ENCODE measurements at regions not wholly inside any gene's neighbourhood (a gene's known extent, or its start where the extent isn't known, plus 50 kb on each side); places are given as distances from the start of the nearest gene placed in this dataset.
A peak's percentile ranks its signal among the peaks of the same experiment; 100 is the strongest.

DNA sequence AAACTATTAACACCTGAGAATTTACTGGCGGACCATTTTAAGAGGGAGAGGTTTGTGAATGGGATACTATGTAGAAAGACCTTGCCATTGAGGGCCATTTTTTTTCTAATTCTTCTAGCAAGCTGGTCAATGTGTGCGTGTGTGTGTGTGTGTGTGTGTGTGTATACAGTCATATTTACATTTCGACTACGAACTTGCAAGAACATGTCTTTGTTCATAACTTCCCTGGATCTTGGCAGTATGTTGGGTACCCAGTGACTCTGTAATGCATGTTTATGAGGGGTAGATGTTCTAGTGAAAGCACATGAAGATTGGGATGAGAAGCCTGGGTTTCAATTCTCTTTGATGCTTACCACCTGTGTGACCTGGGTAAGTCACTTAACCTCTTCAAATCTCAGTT, 133.6 kb downstream of the UBE2E3 start:
- DNase-seq (ENCODE audit: low read depth in 2 of 2): no peak

GRCh38 chr2:181116261-181116660, 135.9 kb downstream of the UBE2E3 start:
- no peak for DNase-seq (ENCODE audit: low read depth in 2 of 2)

DNA sequence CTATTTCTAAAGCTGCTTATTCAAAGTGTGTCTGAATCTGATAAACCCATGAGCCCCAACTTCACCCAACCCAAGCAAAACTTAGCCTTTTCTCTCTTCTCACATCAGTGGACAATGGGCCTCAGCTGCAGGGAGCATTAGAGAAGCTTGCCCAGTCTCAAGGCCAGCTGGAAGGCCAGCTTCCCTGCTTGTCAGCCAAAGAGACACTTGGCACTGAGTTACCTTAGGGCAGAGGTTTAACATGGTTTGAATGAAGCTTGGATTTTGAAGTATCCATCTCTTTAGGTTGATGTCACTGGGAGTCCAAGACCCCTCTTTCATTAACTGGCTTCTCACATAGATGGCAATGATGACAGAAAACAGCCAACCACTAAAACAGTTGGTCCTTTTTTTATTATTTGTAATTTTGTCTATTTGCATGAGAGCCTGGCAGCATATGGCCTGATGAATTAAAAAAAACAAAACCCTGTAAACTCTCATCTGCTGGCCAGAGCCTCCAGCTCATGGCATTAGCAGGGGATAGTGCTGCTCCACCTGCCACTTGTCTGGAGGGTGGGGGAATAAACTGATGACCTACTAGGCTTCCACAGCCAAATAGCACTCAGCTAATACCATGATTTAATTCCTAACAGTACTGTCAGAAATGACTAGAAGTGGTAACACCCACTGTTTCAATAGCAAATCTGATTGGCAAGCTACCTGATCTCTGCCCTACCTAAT, 137.0 kb downstream of the UBE2E3 start:
- no peak for DNase-seq (ENCODE audit: low read depth in 2 of 2)

DNA sequence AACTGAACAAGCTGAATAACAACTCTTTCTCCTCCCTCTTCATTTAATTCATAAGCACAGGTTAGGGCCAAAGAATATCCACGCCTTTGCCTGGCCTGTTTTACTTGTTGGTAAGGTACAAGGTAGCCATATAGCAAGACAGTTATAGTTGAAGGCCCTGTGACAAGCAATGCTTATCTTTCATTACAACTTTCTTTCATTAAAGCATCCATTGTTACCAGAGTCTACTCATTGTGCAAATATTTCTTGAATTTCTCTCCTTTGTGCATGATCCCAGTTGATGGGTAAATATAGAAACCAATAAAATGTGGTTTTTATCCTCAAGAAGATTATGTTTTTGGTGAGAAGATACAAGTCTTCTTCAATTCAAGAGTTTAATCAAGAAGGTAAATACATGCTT, 140.2 kb downstream of the UBE2E3 start:
- DNase-seq (ENCODE audit: low read depth in 2 of 2): no peak

- DNase-seq (ENCODE audit: low read depth in 2 of 2): no peak
Measured at GRCh38 chr2:181121996-181122395, 141.6 kb downstream of the UBE2E3 start.

GRCh38 chr2:181122601-181123000, 142.2 kb downstream of the UBE2E3 start:
- no peak for DNase-seq (ENCODE audit: low read depth in 2 of 2)

DNA sequence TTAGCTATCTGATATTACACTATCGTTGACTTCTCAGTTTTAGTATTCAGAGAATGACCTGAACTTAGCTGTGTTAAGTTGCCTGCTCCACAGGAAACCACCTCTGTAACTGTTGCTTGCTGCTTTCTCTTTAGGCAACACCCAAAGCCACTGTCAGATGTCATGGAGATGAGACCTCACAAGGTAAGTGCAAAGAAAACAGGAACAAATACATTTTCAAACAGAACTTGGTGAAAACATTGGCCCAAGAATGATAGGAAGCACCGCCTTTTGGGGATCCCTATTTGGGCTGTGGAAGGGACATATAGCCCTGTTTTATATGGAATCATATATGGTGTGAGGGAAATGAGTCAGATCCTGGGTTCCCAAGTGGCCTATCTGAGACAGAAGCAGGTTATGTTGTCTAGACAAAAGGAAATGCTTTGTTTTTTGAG, 143.4 kb downstream of the UBE2E3 start:
- DNase-seq (ENCODE audit: low read depth in 2 of 2): peak in 1 of 2 donors; percentile 14

DNA sequence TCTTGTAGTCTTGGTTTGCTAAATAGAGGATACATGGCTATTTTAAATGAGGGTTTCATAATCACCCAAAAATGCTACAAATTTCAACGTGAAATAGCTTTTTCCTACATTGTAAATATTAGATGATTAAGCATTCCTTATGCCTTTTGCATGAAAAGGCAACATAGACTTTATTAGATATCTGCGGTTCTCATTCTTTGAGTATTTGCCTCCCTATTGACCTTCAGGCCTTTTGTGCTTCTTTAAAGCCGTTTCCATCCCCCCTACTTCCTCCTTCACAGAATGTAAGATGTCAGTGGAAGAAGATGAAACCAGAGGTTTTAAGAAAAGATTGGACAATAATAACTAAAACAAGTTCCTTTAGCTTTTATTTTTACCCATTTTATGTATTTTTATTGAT, 144.1 kb downstream of the UBE2E3 start:
- no peak for DNase-seq (ENCODE audit: low read depth in 2 of 2)

GRCh38 chr2:181125359-181125758, 145.0 kb downstream of the UBE2E3 start:
- DNase-seq (ENCODE audit: low read depth in 2 of 2): no peak

DNA sequence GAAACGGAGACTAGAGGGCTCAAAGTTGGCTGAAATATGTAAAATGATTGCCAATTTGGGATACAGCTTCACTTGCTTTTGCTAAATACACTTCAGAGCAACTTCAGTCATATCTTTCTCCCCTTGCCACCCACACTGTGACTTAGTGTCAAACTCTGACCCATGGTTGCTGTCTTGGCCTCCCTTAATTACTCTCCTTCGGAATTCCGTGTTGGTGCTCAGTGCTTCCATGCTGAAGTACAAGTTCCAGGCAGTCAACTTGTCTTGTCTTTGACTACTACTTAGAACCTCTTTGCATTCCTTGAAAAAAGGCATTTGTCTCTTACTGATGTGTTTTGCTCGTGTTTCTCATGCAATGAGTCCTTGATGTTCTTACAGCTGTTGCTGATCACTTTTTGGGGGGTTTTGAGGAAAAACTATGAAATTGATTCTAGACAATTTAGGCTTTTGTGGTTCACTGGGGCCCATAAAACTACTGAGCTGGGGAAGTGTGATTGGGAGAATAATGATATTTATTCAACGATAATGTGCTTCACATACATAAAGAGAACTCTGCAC, 146.0 kb downstream of the UBE2E3 start:
- no peak for DNase-seq (ENCODE audit: low read depth in 2 of 2)

GRCh38 chr2:181128199-181128598, 147.8 kb downstream of the UBE2E3 start:
- DNase-seq (ENCODE audit: low read depth in 2 of 2): no peak

DNA sequence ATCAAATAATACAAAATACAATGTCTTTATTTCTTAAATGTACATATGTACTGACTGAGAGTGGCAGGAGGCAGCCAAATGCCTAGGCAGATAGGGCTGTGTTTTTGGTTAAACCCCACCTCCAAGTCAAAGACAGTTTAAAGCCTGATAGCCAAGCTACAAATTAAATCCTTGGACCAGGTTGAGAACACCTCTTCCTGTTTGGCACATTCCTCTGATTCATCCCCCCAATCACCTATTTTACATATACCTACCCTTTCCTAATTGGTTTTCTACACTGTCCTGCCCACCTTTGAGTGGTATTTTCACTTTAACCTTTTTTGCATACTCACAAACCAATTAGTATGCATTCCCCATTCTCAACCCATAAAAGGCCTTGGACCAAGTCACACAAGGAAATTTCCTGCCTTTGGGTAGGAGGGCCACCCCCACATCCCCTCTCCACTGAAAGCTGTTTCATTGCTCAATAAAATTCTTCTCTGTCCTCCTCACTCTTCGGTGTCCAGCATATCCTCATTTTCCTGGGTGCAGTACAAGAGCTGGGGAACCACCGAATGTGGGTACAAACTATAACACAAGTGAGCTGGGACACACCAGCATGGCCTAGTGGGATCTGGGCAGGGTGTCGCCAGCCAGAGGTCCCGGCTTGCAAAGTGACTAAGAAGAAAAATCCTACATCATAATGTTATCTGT, 149.1 kb downstream of the UBE2E3 start:
- no peak for DNase-seq (ENCODE audit: low read depth in 2 of 2)

GRCh38 chr2:181130686-181131085, 150.3 kb downstream of the UBE2E3 start:
- DNase-seq (ENCODE audit: low read depth in 2 of 2): no peak

GRCh38 chr2:181131584-181131983, 151.2 kb downstream of the UBE2E3 start:
- DNase-seq (ENCODE audit: low read depth in 2 of 2): no peak

GRCh38 chr2:181138816-181139215, 158.4 kb downstream of the UBE2E3 start:
- DNase-seq (ENCODE audit: low read depth in 2 of 2): no peak

- no peak for DNase-seq (ENCODE audit: low read depth in 2 of 2)
Measured at GRCh38 chr2:181139831-181140230, 159.4 kb downstream of the UBE2E3 start.

GRCh38 chr2:181140414-181140813, 160.0 kb downstream of the UBE2E3 start:
- no peak for DNase-seq (ENCODE audit: low read depth in 2 of 2)

GRCh38 chr2:181140928-181141327, 160.5 kb downstream of the UBE2E3 start:
- DNase-seq (ENCODE audit: low read depth in 2 of 2): no peak

DNA sequence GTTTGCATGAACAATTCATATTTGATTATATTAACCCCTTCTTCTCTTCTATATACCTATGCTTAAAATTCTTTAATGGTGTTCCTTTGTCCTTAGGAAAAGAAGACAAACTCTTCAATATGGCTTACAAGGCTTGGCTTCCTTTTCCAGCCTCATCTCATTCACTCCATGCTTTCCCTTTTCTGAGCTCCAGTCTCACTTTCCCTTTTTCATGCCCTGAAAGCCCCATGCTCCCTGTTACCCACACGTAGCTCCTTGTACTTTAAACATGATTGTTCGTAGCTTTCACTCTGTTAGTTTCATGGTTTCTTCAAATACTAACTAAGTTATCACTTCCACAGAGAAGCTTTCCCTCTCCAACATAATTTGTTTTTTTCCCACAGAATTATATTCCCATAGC, 161.3 kb downstream of the UBE2E3 start:
- DNase-seq (ENCODE audit: low read depth in 2 of 2): no peak

- DNase-seq (ENCODE audit: low read depth in 2 of 2): no peak
Measured at GRCh38 chr2:181142514-181142913, 162.1 kb downstream of the UBE2E3 start.

DNA sequence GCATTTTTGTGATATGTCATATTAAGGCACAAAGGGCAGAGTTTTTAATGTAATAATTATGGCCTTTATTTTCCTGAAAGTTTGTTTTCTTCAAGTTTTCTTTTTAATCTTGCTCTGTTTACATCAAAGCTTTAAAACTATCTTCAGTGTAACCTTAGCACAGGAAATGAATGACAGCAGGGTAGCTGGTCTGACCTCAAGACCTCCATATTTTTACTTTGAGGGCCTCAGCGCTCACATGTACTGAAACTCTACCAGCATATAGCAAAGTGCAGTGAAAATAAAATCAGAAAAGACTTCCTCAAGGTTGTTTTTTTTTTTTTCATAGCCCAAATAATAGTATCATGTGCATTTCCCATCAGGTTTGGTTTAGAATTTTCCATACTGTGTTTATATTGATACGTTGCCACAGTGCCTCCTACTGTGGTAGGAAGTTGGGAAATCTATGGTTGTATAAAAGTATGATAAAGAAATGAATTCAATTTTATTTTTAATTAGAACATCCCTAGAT, 163.4 kb downstream of the UBE2E3 start:
- no peak for DNase-seq (ENCODE audit: low read depth in 2 of 2)

GRCh38 chr2:181145645-181146044, 165.2 kb downstream of the UBE2E3 start:
- no peak for DNase-seq (ENCODE audit: low read depth in 2 of 2)

GRCh38 chr2:181146171-181146570, 165.8 kb downstream of the UBE2E3 start:
- no peak for DNase-seq (ENCODE audit: low read depth in 2 of 2)
